HG03064 (cell line): ENCODE measurements at regions not wholly inside any gene's neighbourhood (a gene's known extent, or its start where the extent isn't known, plus 50 kb on each side); places are given as distances from the start of the nearest gene placed in this dataset.

Experiments used
- ATAC-seq: cut with Tn5 transposase; IDR thresholded peaks from one replicate; pipeline ENCODE4 v1.9.1; 2021; ENCODE audit warnings: low read depth; ENCODE audit not compliant: unreplicated experiment

GRCh38 chr1:83530506-83530905 is 468.4 kb downstream of the TTLL7 start:
- no peak for ATAC-seq

GRCh38 chr1:83527987-83528386 is 470.9 kb downstream of the TTLL7 start:
- ATAC-seq: no peak

- no peak for ATAC-seq
Observed at GRCh38 chr1:83520797-83521196, 478.1 kb downstream of the TTLL7 start.

GRCh38 chr1:83516369-83516768 is 482.6 kb downstream of the TTLL7 start:
- ATAC-seq: no peak

GRCh38 chr1:83515578-83516154 is 483.3 kb downstream of the TTLL7 start:
- no peak for ATAC-seq

GRCh38 chr1:83512373-83513193 is 486.3 kb downstream of the TTLL7 start:
- no peak for ATAC-seq

GRCh38 chr1:83511146-83511726 is 487.7 kb downstream of the TTLL7 start:
- ATAC-seq: no peak

GRCh38 chr1:83509301-83509781 is 489.6 kb downstream of the TTLL7 start:
- ATAC-seq: no peak

- ATAC-seq: peak; percentile 95
Observed at GRCh38 chr1:83508485-83509151, 490.3 kb downstream of the TTLL7 start.

- no peak for ATAC-seq
Observed at GRCh38 chr1:83505148-83505547, 493.8 kb downstream of the TTLL7 start.

- ATAC-seq: no peak
Observed at GRCh38 chr1:83503153-83503552, 495.8 kb downstream of the TTLL7 start.

- ATAC-seq: peak; percentile 84
Observed at GRCh38 chr1:83500987-83501591, 497.8 kb downstream of the TTLL7 start.

GRCh38 chr1:83500531-83500930 is 498.4 kb downstream of the TTLL7 start:
- ATAC-seq: no peak

- peak; percentile 56 for ATAC-seq
Observed at GRCh38 chr1:83499998-83500397, 498.9 kb downstream of the TTLL7 start.

- ATAC-seq: no peak
Observed at GRCh38 chr1:83497563-83497962, 501.4 kb downstream of the TTLL7 start.

- ATAC-seq: no peak
Observed at GRCh38 chr1:83495560-83495959, 503.4 kb downstream of the TTLL7 start.

GRCh38 chr1:83493633-83494032 is 505.3 kb downstream of the TTLL7 start:
- ATAC-seq: no peak

- no peak for ATAC-seq
Observed at GRCh38 chr1:83491930-83492329, 507.0 kb downstream of the TTLL7 start.

GRCh38 chr1:83490988-83491387 is 507.9 kb downstream of the TTLL7 start:
- no peak for ATAC-seq

- ATAC-seq: peak; percentile 66
Observed at GRCh38 chr1:83488105-83488504, 510.8 kb downstream of the TTLL7 start.

- ATAC-seq: peak; percentile 36
Observed at GRCh38 chr1:83487460-83487859, 511.5 kb downstream of the TTLL7 start.
